HCT116 (cell line): ENCODE measurements at regions not wholly inside any gene's neighbourhood (a gene's known extent, or its start where the extent isn't known, plus 50 kb on each side); places are given as distances from the start of the nearest gene placed in this dataset.

Experiments
- ATAC-seq: fragments of 200-7000 bp; cut with Tn5 transposase; 2 replicates; pipeline ENCODE4 v1.9.1; 2020; ENCODE audit warnings: mild to moderate bottlenecking, moderate library complexity
- BruUV-seq: library from RNA; stranded (reverse); fragments of 400-500 nt; replicated peaks from 2 replicates; lab custom pipeline; 2021; lab: Mats Ljungman, UMichigan
- CTCF ChIA-PET: fragments of 300-600 bp; sonication (Branson Sonifier 250); formaldehyde crosslinking; loops from one replicate; lab custom pipeline; 2021; ENCODE audit warnings: antibody characterized with exemption; lab: Charles Lee
- POLR2A ChIA-PET: fragments of 300-600, 350-600 bp; sonication (Branson Sonifier 250); formaldehyde crosslinking; loops from one replicate; lab custom pipeline; 2021; ENCODE audit warnings: antibody characterized with exemption; lab: Charles Lee
- RAD21 ChIA-PET, 2 experiments: fragments of 300-600 bp; sonication (Branson Sonifier 250); formaldehyde crosslinking; loops; one replicate each; lab custom pipeline; 2023; ENCODE audit warnings: low total read pairs in 2 of 2; ENCODE audit not compliant: uncharacterized antibody in 2 of 2, unreplicated experiment in 2 of 2, low non-redundant PET in 1 of 2; lab: Charles Lee
- DNase-seq: peaks from one replicate; pipeline ENCODE4 v3.0.0-alpha.2; 2010; ENCODE audit warnings: low read depth, low spot score
- H2AFZ ChIP-seq: fragments of 200-600 bp; shearing (Covaris generic), sonication (generic); 2 replicates; pipeline ENCODE4 v1.6.1; 2017; ENCODE audit warnings: low read depth, mixed run types, mixed read lengths, antibody characterized with exemption, low read length; ENCODE audit not compliant: poor library complexity, severe bottlenecking
- H3K27ac ChIP-seq: 2 replicates; pipeline ENCODE4 v1.5.1; 2012; ENCODE audit warnings: low read depth, low read length
- H3K27me3 ChIP-seq: fragments of 200-600 bp; sonication (generic); 2 replicates; pipeline ENCODE4 v1.6.1; 2016; ENCODE audit warnings: mixed run types, low read length, mixed read lengths; ENCODE audit not compliant: insufficient read depth
- H3K36me3 ChIP-seq, 2 experiments: fragments of 200-500 bp in 1 of 2; fragments of 200-600 bp in 1 of 2; sonication (Bioruptor generic) in 1 of 2; sonication (generic) in 1 of 2; 2 replicates each; pipeline versions ENCODE4 v1.5.1 to v1.6.1; 2014 to 2016; ENCODE audit warnings: low read length in 2 of 2, inconsistent platforms in 1 of 2, mixed read lengths in 1 of 2, mixed run types in 1 of 2; ENCODE audit not compliant: insufficient read depth in 2 of 2, control insufficient read depth in 1 of 2
- H3K4me1 ChIP-seq, 2 experiments: fragments of 200-600 bp in 1 of 2; sonication (generic) in 1 of 2; 2 replicates each; pipeline versions ENCODE4 v1.5.1 to v1.6.1; 2012 to 2017; ENCODE audit warnings: low read length in 2 of 2, inconsistent platforms in 1 of 2, mild to moderate bottlenecking in 1 of 2, mixed read lengths in 1 of 2, mixed run types in 1 of 2, moderate library complexity in 1 of 2; ENCODE audit not compliant: insufficient read depth in 2 of 2, control insufficient read depth in 1 of 2
- H3K4me2 ChIP-seq: fragments of 200-600 bp; sonication (generic); 2 replicates; pipeline ENCODE4 v1.6.1; 2017; ENCODE audit warnings: mixed run types, low read length, mixed read lengths
- H3K4me3 ChIP-seq, 2 experiments: fragments of 200-600 bp in 1 of 2; sonication (generic) in 1 of 2; replicated peaks in 1 of 2; 2 replicates each; pipeline ENCODE4 v1.5.1; 2011 to 2016; ENCODE audit warnings: low read length in 2 of 2, control low read depth in 1 of 2, low read depth in 1 of 2, mild to moderate bottlenecking in 1 of 2, mixed read lengths in 1 of 2, mixed run types in 1 of 2
- H3K79me2 ChIP-seq: fragments of 200-600 bp; sonication (generic); 2 replicates; pipeline ENCODE4 v1.6.1; 2017; ENCODE audit warnings: mild to moderate bottlenecking, mixed run types, low read length, moderate library complexity, mixed read lengths; ENCODE audit not compliant: insufficient read depth
- H3K9ac ChIP-seq: fragments of 200-600 bp; sonication (generic); 2 replicates; pipeline ENCODE4 v1.6.1; 2016; ENCODE audit warnings: low read length, mixed read lengths
- H3K9me2 ChIP-seq: fragments of 200-600 bp; sonication (generic), shearing (Covaris generic); 2 replicates; pipeline ENCODE4 v1.6.1; 2017; ENCODE audit warnings: mixed run types, mild to moderate bottlenecking, moderate library complexity; ENCODE audit not compliant: insufficient read depth
- H3K9me3 ChIP-seq, 2 experiments: fragments of 200-500 bp in 1 of 2; fragments of 200-600 bp in 1 of 2; sonication (Bioruptor generic) in 1 of 2; sonication (generic) in 1 of 2; 2 replicates each; pipeline ENCODE4 v1.6.1; 2014 to 2017; ENCODE audit warnings: low read length in 2 of 2, mixed read lengths in 2 of 2, inconsistent platforms in 1 of 2, low read depth in 1 of 2, mild to moderate bottlenecking in 1 of 2, mixed run types in 1 of 2, moderate library complexity in 1 of 2; ENCODE audit not compliant: control insufficient read depth in 1 of 2, insufficient read depth in 1 of 2
- H4K20me1 ChIP-seq: fragments of 200-600 bp; sonication (generic), shearing (Covaris generic); 2 replicates; pipeline ENCODE4 v1.6.1; 2017; ENCODE audit warnings: mixed run types, mild to moderate bottlenecking, moderate library complexity; ENCODE audit not compliant: insufficient read depth
- CBX3 ChIP-seq: IDR thresholded peaks from 2 replicates; pipeline ENCODE4 v1.6.1; 2012; ENCODE audit warnings: low read depth
- ELF1 ChIP-seq: IDR thresholded peaks from 2 replicates; pipeline ENCODE4 v1.6.1; 2012; ENCODE audit warnings: low read depth, borderline replicate concordance
- EZH2 ChIP-seq: fragments of 200-600 bp; sonication (generic); IDR thresholded peaks from 2 replicates; pipeline ENCODE4 v1.6.1; 2017; ENCODE audit warnings: antibody characterized with exemption, mixed run types
- EZH2phosphoT487 ChIP-seq: fragments of 200-600 bp; IDR thresholded peaks from 2 replicates; pipeline ENCODE4 v1.6.1; 2018; ENCODE audit warnings: antibody characterized with exemption, borderline replicate concordance
- SP1 ChIP-seq: IDR thresholded peaks from 2 replicates; pipeline ENCODE4 v1.6.1; 2012; ENCODE audit warnings: low read depth
- SRF ChIP-seq: IDR thresholded peaks from 2 replicates; pipeline ENCODE4 v1.6.1; 2012; ENCODE audit warnings: low read depth
- TCF7L2 ChIP-seq: IDR thresholded peaks from 2 replicates; pipeline ENCODE4 v1.7.0; 2011; ENCODE audit warnings: borderline replicate concordance, inconsistent platforms; ENCODE audit not compliant: insufficient read depth, insufficient read length; ENCODE audit errors: extremely low read depth
- YY1 ChIP-seq: IDR thresholded peaks from 2 replicates; pipeline ENCODE4 v1.6.1; 2011; ENCODE audit warnings: low read length, low read depth, moderate library complexity, mild to moderate bottlenecking; ENCODE audit not compliant: insufficient replicate concordance; ENCODE audit errors: extremely low read depth
- ZFX ChIP-seq: fragments of 450-650 bp; IDR thresholded peaks from 2 replicates; pipeline ENCODE4 v1.6.1; 2017
- ZNF274 ChIP-seq: fragments of 200-500 bp; sonication (Bioruptor generic); IDR thresholded peaks from 2 replicates; pipeline ENCODE4 v1.6.1; 2014; ENCODE audit warnings: mild to moderate bottlenecking, low read depth, low read length, inconsistent platforms
- intact Hi-C: fragments of 100-400 bp; cut with micrococcal nuclease; formaldehyde crosslinking; loops from 2 replicates; pipeline ENCODE4 v1.10.0; 2022
- TF ChIP-seq, protein P1 (sequence below): IDR thresholded peaks from 2 replicates; pipeline ENCODE4 v1.6.1; 2011; ENCODE audit warnings: mild to moderate bottlenecking, low read length, moderate library complexity; ENCODE audit not compliant: insufficient replicate concordance; ENCODE audit errors: extremely low read depth
- TF ChIP-seq, protein P2 (sequence below): IDR thresholded peaks from 2 replicates; pipeline ENCODE4 v1.6.1; 2012
- TF ChIP-seq, protein P3 (sequence below): IDR thresholded peaks from 2 replicates; pipeline ENCODE4 v1.6.1; 2012
- TF ChIP-seq, protein P4 (sequence below): IDR thresholded peaks from 2 replicates; pipeline ENCODE4 v1.6.1; 2012; ENCODE audit warnings: low read depth

DNA sequence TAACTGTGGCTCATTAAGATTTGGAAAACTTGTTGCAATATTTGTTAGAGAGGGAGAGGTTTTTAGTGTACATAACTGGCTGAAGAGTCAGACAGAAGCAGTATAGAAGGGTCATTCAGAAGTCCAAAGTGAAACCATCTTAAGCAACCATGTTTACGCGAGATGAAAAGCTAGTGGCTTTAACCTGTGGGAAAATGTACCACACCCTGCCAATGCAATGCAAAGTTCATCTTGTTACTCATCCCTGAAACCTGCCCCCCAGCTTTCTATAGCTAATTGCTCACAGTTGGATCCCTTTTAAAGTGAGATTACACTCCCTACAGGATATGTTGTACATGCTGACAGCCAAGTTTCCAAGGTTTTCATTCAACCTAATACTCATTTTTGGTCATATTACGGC lies 96.7 kb upstream of the RAPGEF2 start (continued):
- TF ChIP-seq ELF1 (no peak), ZFX (no peak), YY1 (peak; percentile 38), ZNF274 (no peak), SRF (no peak), EZH2 (no peak), CBX3 (peak; percentile 59; the same call in 1 of the 2 replicates), SP1 (peak; percentile 60; the same call in 1 of the 2 replicates), TCF7L2 (no peak)
- TF ChIP-seq, protein P1, sequence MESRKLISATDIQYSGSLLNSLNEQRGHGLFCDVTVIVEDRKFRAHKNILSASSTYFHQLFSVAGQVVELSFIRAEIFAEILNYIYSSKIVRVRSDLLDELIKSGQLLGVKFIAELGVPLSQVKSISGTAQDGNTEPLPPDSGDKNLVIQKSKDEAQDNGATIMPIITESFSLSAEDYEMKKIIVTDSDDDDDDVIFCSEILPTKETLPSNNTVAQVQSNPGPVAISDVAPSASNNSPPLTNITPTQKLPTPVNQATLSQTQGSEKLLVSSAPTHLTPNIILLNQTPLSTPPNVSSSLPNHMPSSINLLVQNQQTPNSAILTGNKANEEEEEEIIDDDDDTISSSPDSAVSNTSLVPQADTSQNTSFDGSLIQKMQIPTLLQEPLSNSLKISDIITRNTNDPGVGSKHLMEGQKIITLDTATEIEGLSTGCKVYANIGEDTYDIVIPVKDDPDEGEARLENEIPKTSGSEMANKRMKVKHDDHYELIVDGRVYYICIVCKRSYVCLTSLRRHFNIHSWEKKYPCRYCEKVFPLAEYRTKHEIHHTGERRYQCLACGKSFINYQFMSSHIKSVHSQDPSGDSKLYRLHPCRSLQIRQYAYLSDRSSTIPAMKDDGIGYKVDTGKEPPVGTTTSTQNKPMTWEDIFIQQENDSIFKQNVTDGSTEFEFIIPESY: no peak
- TF ChIP-seq, protein P2, sequence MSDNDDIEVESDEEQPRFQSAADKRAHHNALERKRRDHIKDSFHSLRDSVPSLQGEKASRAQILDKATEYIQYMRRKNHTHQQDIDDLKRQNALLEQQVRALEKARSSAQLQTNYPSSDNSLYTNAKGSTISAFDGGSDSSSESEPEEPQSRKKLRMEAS: 0 out of 2 replicates have a peak, but pooled peaks have one; percentile 30
- TF ChIP-seq, protein P3, sequence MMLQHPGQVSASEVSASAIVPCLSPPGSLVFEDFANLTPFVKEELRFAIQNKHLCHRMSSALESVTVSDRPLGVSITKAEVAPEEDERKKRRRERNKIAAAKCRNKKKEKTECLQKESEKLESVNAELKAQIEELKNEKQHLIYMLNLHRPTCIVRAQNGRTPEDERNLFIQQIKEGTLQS: no peak

DNA sequence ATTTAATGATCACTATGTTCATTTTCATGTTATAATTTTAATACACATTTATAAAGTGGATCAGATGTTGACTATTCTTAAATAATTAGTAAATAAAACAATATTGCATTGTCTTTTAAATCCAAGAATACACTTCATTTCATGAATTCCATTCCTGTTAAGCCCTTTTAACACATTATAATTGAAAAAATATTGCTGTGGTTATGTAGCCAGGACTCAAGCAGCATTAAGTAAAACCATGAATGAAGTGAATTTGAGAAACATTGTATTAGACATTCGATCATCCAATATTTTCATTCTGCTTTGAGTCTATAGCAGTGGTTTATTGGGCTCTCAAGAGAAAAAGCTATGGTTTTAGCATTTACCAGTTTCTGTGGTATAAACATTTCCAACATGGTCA lies 94.2 kb upstream of the RAPGEF2 start:
- H3K4me1 ChIP-seq: peaks cover 6 to 32% of the 10 kb centered on the region in 2 experiments; a peak in 2 of 4 replicates
- ChIA-PET POLR2A (no interaction called here), RAD21 (no interaction called here)
- no TSS peak for BruUV-seq
- intact Hi-C loops: loop anchor here (5.0 to 10.0 kb wide), 2 partner anchors 94 to 166 kb away; partner anchors contain the start of gene RAPGEF2
- no peak for ATAC-seq
- no peaks in the 10 kb centered on the region for H3K9me3 ChIP-seq
- no peak overlapping the region for H3K9ac ChIP-seq
- H2AFZ ChIP-seq: no peak overlapping the region
- no peak overlapping the region for H3K27ac ChIP-seq
- TF ChIP-seq EZH2phosphoT487 (no peak), CBX3 (no peak)
- TF ChIP-seq, protein P4, sequence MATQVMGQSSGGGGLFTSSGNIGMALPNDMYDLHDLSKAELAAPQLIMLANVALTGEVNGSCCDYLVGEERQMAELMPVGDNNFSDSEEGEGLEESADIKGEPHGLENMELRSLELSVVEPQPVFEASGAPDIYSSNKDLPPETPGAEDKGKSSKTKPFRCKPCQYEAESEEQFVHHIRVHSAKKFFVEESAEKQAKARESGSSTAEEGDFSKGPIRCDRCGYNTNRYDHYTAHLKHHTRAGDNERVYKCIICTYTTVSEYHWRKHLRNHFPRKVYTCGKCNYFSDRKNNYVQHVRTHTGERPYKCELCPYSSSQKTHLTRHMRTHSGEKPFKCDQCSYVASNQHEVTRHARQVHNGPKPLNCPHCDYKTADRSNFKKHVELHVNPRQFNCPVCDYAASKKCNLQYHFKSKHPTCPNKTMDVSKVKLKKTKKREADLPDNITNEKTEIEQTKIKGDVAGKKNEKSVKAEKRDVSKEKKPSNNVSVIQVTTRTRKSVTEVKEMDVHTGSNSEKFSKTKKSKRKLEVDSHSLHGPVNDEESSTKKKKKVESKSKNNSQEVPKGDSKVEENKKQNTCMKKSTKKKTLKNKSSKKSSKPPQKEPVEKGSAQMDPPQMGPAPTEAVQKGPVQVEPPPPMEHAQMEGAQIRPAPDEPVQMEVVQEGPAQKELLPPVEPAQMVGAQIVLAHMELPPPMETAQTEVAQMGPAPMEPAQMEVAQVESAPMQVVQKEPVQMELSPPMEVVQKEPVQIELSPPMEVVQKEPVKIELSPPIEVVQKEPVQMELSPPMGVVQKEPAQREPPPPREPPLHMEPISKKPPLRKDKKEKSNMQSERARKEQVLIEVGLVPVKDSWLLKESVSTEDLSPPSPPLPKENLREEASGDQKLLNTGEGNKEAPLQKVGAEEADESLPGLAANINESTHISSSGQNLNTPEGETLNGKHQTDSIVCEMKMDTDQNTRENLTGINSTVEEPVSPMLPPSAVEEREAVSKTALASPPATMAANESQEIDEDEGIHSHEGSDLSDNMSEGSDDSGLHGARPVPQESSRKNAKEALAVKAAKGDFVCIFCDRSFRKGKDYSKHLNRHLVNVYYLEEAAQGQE: no peak
- TF ChIP-seq, protein P2: no peak
- TF ChIP-seq, all 23 proteins: peak for 0
- Histone ChIP-seq H3K4me3 (no peak overlapping the region), H3K27me3 (no peaks in the 10 kb centered on the region), H3K36me3 (no peaks in the 10 kb centered on the region), H3K4me2 (no peak overlapping the region), H3K9me2 (no peaks in the 10 kb centered on the region), H3K79me2 (no peaks in the 10 kb centered on the region), H4K20me1 (no peaks in the 10 kb centered on the region)
- DNase-seq: no peak
- CTCF ChIA-PET: no interaction called here
